ENCODE measurements at regions not wholly inside any gene's neighbourhood (a gene's known extent, or its start where the extent isn't known, plus 50 kb on each side); places are given as distances from the start of the nearest gene placed in this dataset.

DNA sequence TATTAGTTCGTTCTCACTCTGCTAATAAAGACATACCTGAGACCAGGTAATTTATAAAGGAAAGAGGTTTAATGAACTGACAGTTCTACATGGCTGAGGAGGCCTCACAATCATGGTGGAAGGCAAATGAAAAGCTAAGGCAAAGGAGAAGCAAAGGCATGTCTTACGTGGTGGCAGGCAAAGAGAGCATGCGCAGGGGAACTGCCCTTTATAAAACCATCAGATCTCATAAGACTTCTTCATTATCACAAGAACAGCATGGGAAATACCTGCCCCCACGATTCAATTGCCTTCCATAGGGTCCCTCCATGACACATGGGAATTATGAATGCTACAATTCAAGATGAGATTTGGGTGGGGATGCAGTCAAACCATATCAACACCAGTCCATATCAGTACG, 133.5 kb downstream of the ZNF621 start:
- Histone ChIP-seq H3K27ac (no peak overlapping the region), H3K4me3 (no peak overlapping the region), H3K4me1 (peaks cover 3% of the 10 kb centered on the region), H3K9me3 (no peaks in the 10 kb centered on the region), H3K36me3 (ENCODE audit: low read depth, missing control alignments) (no peaks in the 10 kb centered on the region), H3K27me3 (no peaks in the 10 kb centered on the region)
- TF ChIP-seq POLR2A (IDR thresholded peaks at IDR 0.05): no peak
- TF ChIP-seq, protein P1, sequence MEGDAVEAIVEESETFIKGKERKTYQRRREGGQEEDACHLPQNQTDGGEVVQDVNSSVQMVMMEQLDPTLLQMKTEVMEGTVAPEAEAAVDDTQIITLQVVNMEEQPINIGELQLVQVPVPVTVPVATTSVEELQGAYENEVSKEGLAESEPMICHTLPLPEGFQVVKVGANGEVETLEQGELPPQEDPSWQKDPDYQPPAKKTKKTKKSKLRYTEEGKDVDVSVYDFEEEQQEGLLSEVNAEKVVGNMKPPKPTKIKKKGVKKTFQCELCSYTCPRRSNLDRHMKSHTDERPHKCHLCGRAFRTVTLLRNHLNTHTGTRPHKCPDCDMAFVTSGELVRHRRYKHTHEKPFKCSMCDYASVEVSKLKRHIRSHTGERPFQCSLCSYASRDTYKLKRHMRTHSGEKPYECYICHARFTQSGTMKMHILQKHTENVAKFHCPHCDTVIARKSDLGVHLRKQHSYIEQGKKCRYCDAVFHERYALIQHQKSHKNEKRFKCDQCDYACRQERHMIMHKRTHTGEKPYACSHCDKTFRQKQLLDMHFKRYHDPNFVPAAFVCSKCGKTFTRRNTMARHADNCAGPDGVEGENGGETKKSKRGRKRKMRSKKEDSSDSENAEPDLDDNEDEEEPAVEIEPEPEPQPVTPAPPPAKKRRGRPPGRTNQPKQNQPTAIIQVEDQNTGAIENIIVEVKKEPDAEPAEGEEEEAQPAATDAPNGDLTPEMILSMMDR (IDR thresholded peaks at IDR 0.05): no peak
- intact Hi-C loops (cut with DNase I; ENCODE audit: low total_unique reads): no loop called here
- DNase-seq: no peak
- 82 to 88% methylated on average over 5 of the region's 5 CpGs for WGBS, 2 donors

DNA sequence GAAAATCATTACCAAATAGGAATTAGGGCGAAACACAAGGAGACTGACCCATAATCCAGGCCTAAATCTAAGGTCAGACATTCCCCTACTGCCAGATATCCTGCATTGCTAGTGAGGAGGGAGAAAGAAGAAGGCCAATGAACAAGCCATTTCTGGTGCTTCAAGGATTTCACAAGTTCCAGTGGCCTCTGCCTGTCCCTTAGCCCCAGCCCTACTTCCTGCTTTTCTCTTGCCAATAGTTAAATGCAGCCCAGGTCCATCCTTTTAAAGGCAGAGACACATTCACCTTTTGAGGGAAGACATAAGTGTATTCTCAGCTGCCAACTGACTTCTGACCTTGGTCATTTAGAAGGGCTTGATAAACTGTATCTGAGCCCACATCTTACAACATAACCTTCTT, 135.8 kb downstream of the ZNF621 start:
- H3K36me3 ChIP-seq (ENCODE audit: low read depth, missing control alignments): no peaks in the 10 kb centered on the region
- no peaks in the 10 kb centered on the region for H3K27me3 ChIP-seq
- 89 to 100% methylated on average over 1 of the region's 1 CpG for WGBS, 2 donors
- H3K27ac ChIP-seq: no peak overlapping the region
- no peaks in the 10 kb centered on the region for H3K9me3 ChIP-seq
- H3K4me3 ChIP-seq: no peak overlapping the region
- H3K4me1 ChIP-seq: peaks cover 3% of the 10 kb centered on the region
- DNase-seq: no peak
- TF ChIP-seq, protein P1 (IDR thresholded peaks at IDR 0.05): no peak
- no peak for TF ChIP-seq POLR2A (IDR thresholded peaks at IDR 0.05)
- intact Hi-C loops (cut with DNase I; ENCODE audit: low total_unique reads): no loop called here

DNA sequence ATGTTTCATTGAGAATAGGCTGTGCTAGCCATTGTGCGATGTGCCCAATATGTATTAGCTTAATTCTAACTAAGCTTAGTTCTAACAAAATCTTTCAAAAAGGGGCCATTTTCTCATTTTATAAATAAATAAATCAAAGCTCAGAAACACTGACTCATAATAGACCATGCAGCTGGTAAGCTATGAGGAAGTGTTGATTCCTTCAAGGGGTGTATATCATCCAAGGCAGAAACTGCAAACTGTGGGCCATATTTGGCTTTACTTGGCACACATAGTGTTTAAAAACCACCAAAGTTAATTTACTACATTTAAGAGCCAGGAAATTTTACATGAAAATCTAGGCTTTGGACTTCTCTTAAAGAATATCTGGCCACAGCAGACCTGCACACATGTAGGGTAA, 136.5 kb downstream of the ZNF621 start:
- no peaks in the 10 kb centered on the region for H3K9me3 ChIP-seq
- 69 to 97% methylated on average over 1 of the region's 1 CpG for WGBS, 2 donors
- no peaks in the 10 kb centered on the region for H3K36me3 ChIP-seq (ENCODE audit: low read depth, missing control alignments)
- TF ChIP-seq, protein P1 (IDR thresholded peaks at IDR 0.05): no peak
- no peak for TF ChIP-seq POLR2A (IDR thresholded peaks at IDR 0.05)
- no peak overlapping the region for H3K4me3 ChIP-seq
- intact Hi-C loops (cut with DNase I; ENCODE audit: low total_unique reads): no loop called here
- no peak overlapping the region for H3K27ac ChIP-seq
- no peak for DNase-seq
- H3K27me3 ChIP-seq: no peaks in the 10 kb centered on the region
- no peaks in the 10 kb centered on the region for H3K4me1 ChIP-seq

DNA sequence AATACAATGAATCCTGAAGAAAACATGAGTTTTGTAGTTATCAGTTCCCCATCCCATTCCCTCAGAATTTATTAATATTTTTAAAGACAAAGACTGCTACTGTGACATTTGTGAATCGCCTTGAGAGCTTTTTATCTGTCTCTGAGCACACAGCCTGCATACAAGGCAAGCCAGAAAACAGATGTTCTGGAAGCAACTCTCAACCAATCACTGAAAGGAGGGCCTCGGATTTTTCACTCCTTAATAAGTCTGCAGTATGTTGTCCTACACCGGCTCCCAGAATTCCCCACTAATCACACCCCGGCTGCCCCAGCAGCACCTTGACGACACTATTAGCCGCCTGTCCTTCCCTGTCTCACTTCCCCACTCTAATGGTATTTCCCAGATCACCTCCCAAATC, 138.5 kb downstream of the ZNF621 start:
- no peaks in the 10 kb centered on the region for H3K9me3 ChIP-seq
- H3K27me3 ChIP-seq: no peaks in the 10 kb centered on the region
- H3K4me1 ChIP-seq: no peaks in the 10 kb centered on the region
- intact Hi-C loops (cut with DNase I; ENCODE audit: low total_unique reads): no loop called here
- no peaks in the 10 kb centered on the region for H3K36me3 ChIP-seq (ENCODE audit: low read depth, missing control alignments)
- 46 to 52% methylated on average over 6 of the region's 6 CpGs for WGBS, 2 donors
- no peak for DNase-seq
- no peak overlapping the region for H3K27ac ChIP-seq
- H3K4me3 ChIP-seq: no peak overlapping the region
- TF ChIP-seq, protein P1 (IDR thresholded peaks at IDR 0.05): no peak
- no peak for TF ChIP-seq POLR2A (IDR thresholded peaks at IDR 0.05)

DNA sequence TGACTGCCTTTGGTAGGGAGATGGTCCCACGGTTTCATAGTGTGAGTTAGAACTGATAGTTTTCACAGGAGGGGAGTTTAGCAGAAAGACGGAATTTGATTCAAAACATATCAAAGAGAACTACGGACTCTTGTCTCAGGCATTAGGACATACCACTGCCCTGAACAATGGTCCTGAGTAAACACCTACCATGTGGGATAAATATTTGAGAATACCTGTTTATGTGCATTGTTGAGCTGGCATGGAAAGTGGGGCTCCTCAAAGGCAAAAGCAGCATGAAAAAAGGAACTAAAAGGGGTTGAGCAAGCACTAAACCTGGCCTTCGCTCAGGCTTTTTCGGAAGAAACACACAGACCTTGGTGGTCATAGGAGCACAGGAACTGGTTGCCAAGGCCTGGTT, 144.4 kb downstream of the ZNF621 start:
- no peak for DNase-seq
- no peak overlapping the region for H3K27ac ChIP-seq
- intact Hi-C loops (cut with DNase I; ENCODE audit: low total_unique reads): no loop called here
- no peak for TF ChIP-seq POLR2A (IDR thresholded peaks at IDR 0.05)
- H3K36me3 ChIP-seq (ENCODE audit: low read depth, missing control alignments): no peaks in the 10 kb centered on the region
- H3K9me3 ChIP-seq: no peaks in the 10 kb centered on the region
- 90 to 93% methylated on average over 5 of the region's 5 CpGs for WGBS, 2 donors
- H3K4me1 ChIP-seq: no peaks in the 10 kb centered on the region
- no peaks in the 10 kb centered on the region for H3K27me3 ChIP-seq
- no peak overlapping the region for H3K4me3 ChIP-seq

All from testis (tissue), 2 donors.